ENCODE measurements at regions not wholly inside any gene's neighbourhood (a gene's known extent, or its start where the extent isn't known, plus 50 kb on each side); places are given as distances from the start of the nearest gene placed in this dataset.
"Not testable (repeated sequence)": the region's sequence is repeated elsewhere in the genome, so short reads cannot be mapped to it uniquely, and the experiment has no call there.

DNA sequence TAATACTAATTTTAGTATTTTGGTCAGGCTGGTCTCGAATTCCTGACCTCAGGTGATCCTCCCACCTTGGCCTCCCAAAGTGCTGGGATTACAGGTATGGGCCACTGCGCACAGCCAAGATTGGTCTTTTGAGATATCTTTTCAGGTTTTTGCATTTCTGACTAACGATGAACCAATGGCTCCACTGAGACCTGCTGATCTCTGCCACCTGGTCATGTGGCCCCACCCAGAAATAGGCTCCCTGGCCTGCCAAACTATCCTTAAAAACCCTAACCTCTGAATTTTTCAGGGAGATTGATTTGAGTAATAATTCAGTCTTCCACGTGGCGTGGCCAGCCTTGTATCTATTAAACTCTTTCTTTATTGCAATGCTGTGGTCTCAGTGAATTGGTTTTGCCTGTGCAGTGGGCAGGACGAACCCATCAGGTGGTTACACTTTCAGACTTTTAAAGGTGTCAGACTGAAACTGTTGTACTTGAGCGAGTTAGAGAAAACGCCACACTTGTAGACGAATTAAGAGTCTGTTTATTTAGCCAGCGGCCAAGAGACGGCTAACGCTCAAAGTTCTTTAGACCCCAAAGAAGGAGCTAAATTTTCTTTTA, 85.8 kb upstream of the MSH6 start:
- no peak for DNase-seq (ENCODE audit: low read depth)
- H3K4me3 ChIP-seq (replicated peaks; ENCODE audit: low read depth, low read length) = no peak overlapping the region
- TF ChIP-seq, protein P1, sequence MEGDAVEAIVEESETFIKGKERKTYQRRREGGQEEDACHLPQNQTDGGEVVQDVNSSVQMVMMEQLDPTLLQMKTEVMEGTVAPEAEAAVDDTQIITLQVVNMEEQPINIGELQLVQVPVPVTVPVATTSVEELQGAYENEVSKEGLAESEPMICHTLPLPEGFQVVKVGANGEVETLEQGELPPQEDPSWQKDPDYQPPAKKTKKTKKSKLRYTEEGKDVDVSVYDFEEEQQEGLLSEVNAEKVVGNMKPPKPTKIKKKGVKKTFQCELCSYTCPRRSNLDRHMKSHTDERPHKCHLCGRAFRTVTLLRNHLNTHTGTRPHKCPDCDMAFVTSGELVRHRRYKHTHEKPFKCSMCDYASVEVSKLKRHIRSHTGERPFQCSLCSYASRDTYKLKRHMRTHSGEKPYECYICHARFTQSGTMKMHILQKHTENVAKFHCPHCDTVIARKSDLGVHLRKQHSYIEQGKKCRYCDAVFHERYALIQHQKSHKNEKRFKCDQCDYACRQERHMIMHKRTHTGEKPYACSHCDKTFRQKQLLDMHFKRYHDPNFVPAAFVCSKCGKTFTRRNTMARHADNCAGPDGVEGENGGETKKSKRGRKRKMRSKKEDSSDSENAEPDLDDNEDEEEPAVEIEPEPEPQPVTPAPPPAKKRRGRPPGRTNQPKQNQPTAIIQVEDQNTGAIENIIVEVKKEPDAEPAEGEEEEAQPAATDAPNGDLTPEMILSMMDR (IDR thresholded peaks at IDR 0.05; ENCODE audit: low read length, missing control alignments) = no peak

GRCh38 chr2:47696478-47696831, 86.5 kb upstream of the MSH6 start:
- H3K4me3 ChIP-seq (replicated peaks; ENCODE audit: low read depth, low read length) = no peak overlapping the region
- DNase-seq (ENCODE audit: low read depth) = no peak
- TF ChIP-seq, protein P1 (IDR thresholded peaks at IDR 0.05; ENCODE audit: low read length, missing control alignments) = no peak

DNA sequence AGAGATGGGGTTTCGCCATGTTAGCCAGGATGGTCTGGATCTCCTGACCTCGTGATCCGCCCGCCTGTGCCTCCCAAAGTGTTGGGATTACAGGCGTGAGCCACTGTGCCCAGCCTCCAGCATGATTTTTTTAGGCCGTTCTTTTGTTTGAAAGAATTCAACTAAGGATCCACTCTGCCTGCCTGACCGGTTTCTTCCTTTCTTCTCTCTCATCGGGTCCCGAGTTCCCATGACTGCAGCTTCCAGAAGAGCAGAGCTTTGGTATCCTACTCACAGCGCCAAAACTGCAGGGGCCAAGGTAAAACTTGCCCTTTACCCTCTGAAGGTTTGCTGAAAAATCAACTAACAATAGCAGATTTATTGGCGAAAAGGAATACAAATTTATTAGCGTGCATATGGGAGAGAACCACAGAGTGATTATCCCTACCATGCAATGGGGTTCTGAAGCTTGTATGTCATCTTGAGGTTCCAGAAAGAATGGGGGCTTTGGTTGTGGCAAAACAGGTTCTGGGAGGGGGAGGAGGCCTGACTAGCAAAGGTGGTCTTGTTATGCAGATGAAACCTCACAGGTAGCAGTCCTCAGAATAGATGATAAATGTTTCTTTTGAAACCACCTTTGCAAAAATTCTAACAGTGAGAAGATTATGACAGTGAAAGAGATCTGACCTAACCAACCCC, 87.0 kb upstream of the MSH6 start:
- no peak overlapping the region for H3K4me3 ChIP-seq (replicated peaks; ENCODE audit: low read depth, low read length)
- DNase-seq (ENCODE audit: low read depth) = no peak
- TF ChIP-seq, protein P1 (IDR thresholded peaks at IDR 0.05; ENCODE audit: low read length, missing control alignments) = no peak

DNA sequence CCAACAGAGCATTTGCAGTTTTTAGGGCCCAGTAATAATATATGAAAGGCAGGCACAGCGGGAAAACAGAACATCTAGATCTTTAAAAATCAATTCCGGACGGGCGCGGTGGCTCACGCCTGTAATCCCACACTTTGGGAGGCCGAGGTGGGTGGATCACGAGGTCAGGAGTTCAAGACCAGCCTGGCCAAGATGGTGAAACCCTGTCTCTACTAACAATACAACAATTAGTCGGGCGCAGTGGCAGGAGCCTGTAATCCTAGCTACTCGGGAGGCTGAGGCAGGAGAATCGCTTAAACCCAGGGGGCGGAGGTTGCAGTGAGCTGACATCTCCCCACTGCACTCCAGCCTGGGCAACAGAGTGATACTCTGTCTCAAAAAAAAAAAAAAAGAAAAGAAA, 88.5 kb upstream of the MSH6 start:
- not testable (repeated sequence) for DNase-seq (ENCODE audit: low read depth); H3K4me3 ChIP-seq (replicated peaks; ENCODE audit: low read depth, low read length)

- H3K4me3 ChIP-seq (replicated peaks; ENCODE audit: low read depth, low read length); DNase-seq (ENCODE audit: low read depth): not testable (repeated sequence)
These were observed 92.1 kb upstream of the MSH6 start for GRCh38 chr2:47690706-47691325.

- DNase-seq (ENCODE audit: low read depth) = no peak
- TF ChIP-seq, protein P1 (IDR thresholded peaks at IDR 0.05; ENCODE audit: low read length, missing control alignments) = no peak
These were observed 92.8 kb upstream of the MSH6 start for GRCh38 chr2:47690132-47690531.

DNA sequence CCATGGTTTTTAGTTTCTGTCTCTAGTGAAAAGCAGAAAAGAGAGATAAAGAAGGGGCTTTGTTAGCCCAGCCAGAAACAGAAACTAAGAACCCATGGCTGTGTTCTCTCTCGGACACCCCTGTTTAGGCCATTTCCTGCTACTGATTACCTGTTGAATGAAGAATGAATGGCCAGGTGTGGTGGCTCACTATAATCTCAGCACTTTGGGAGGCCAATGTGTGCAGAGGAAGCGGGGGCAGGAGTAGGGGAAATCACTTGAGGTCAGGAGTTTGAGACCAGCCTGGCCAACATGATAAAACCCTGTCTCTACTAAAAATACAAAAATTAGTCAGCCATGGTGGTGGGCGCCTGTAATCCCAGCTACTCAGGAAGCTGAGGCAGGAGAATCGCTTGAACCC, 93.8 kb upstream of the MSH6 start:
- not testable (repeated sequence) for DNase-seq (ENCODE audit: low read depth); H3K4me3 ChIP-seq (replicated peaks; ENCODE audit: low read depth, low read length)

More at GRCh38 chr2:47690132-47690531, 92.8 kb upstream of the MSH6 start:
- H3K4me3 ChIP-seq (replicated peaks; ENCODE audit: low read depth, low read length) = no peak overlapping the region

DNA sequence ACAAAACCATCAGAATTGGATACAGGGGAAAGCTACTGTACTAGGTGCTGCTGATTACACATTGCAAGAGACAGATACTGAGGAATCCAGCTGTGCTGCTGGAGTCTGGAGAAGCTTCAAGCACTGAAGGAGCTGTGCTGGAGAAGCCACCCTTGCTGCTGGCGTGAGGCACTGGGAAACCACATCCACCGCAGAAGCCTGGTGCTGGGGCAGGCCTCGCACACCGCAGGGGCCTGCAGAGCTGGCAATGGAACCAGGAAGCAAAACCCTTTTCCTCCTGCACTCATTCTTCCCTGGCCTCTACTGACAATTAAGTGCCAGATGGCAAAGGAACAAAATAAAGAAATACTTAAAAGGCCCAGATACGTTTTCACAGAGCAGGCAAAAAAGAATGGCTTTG, 94.4 kb upstream of the MSH6 start:
- no peak overlapping the region for H3K4me3 ChIP-seq (replicated peaks; ENCODE audit: low read depth, low read length)
- DNase-seq (ENCODE audit: low read depth) = no peak
- TF ChIP-seq, protein P1 (IDR thresholded peaks at IDR 0.05; ENCODE audit: low read length, missing control alignments) = no peak

Data from fibroblast of pulmonary artery (primary cell).